Body of pancreas (tissue), 4 donors: ENCODE measurements at regions not wholly inside any gene's neighbourhood (a gene's known extent, or its start where the extent isn't known, plus 50 kb on each side); places are given as distances from the start of the nearest gene placed in this dataset.
"Not testable (repeated sequence)": the region's sequence is repeated elsewhere in the genome, so short reads cannot be mapped to it uniquely, and the experiment has no call there.

Source experiments
- ATAC-seq: fragments of 150-250 bp; one replicate; pipeline ENCODE4 v1.9.1; 2016
- DNase-seq, 4 donors: peaks; one replicate each; pipeline ENCODE4 v3.0.0-alpha.2; 2019
- H3K27ac ChIP-seq, 4 donors: fragments of 200-600 bp; sonication (generic); 1 replicate in 3 of 4; 2 replicates in 1 of 4; pipeline versions ENCODE4 v1.5.1 to v1.6.1; 2016 to 2019; ENCODE audit warnings: mild to moderate bottlenecking in 1 of 4, mixed read lengths in 1 of 4, moderate library complexity in 1 of 4
- H3K27me3 ChIP-seq, 2 donors: fragments of 200-600 bp; sonication (generic); one replicate each; pipeline ENCODE4 v1.6.0; 2016; ENCODE audit warnings: mild to moderate bottlenecking in 1 of 2
- H3K36me3 ChIP-seq, 2 donors: fragments of 200-600 bp; sonication (generic); replicated peaks in 1 of 2; 2 replicates each; pipeline ENCODE4 v1.5.1; 2016; ENCODE audit warnings: low read depth in 2 of 2; ENCODE audit not compliant: insufficient read depth in 1 of 2
- H3K4me1 ChIP-seq: fragments of 200-600 bp; sonication (generic); one replicate; pipeline ENCODE4 v1.6.0; 2016
- H3K4me3 ChIP-seq, 2 donors: fragments of 200-600 bp; sonication (generic); 1 replicate in 1 of 2; 2 replicates in 1 of 2; pipeline ENCODE4 v1.5.1; 2016 to 2019
- H3K9me3 ChIP-seq, 3 donors: fragments of 200-600 bp; sonication (generic); 1 replicate in 2 of 3; 2 replicates in 1 of 3; pipeline ENCODE4 v1.5.1; 2016
- CTCF ChIP-seq, 7 experiments: fragments of 450-650 bp in 4 of 7; fragments of 200-600 bp in 3 of 7; sonication (generic) in 3 of 7; IDR thresholded peaks; one replicate each; pipeline ENCODE4 v1.5.1; 2016 to 2019; ENCODE audit warnings: antibody characterized with exemption in 7 of 7
- POLR2A ChIP-seq, 3 donors: fragments of 450-650 bp; IDR thresholded peaks; one replicate each; pipeline ENCODE4 v1.6.1; 2016; ENCODE audit warnings: antibody characterized with exemption in 3 of 3, mild to moderate bottlenecking in 2 of 3
- WGBS, 2 donors: methylation state at CpG; one replicate each; pipeline ENCODE4 v1.1.5; 2017; 5-methylcytosine and 5-hydroxymethylcytosine counted together
- intact Hi-C: fragments of 100-400 bp; cut with DNase I; formaldehyde crosslinking; loops from one replicate; pipeline ENCODE4 v1.15.1; 2023

- no peak for ATAC-seq
- Histone ChIP-seq H3K27ac (no peak overlapping the region), H3K36me3 (no peaks in the 10 kb centered on the region), H3K9me3 (no peaks in the 10 kb centered on the region), H3K4me1 (no peaks in the 10 kb centered on the region), H3K27me3 (no peaks in the 10 kb centered on the region), H3K4me3 (no peak overlapping the region)
- DNase-seq = no peak
- intact Hi-C loops = no loop called here
- no peak for TF ChIP-seq POLR2A (IDR thresholded peaks at IDR 0.05)
- TF ChIP-seq CTCF (IDR thresholded peaks at IDR 0.05) = no peak
- WGBS, 2 donors = 75% methylated on average over 1 of the region's 1 CpG
Observed at GRCh38 chr6:67689329-67689728, 945.8 kb upstream of the ADGRB3 start.

GRCh38 chr6:67687396-67687795, 947.7 kb upstream of the ADGRB3 start:
- Histone ChIP-seq H3K36me3 (no peaks in the 10 kb centered on the region), H3K4me3 (no peak overlapping the region), H3K4me1 (no peaks in the 10 kb centered on the region), H3K27me3 (no peaks in the 10 kb centered on the region), H3K9me3 (no peaks in the 10 kb centered on the region), H3K27ac (no peak overlapping the region)
- ATAC-seq (no peak), DNase-seq (no peak)
- no peak for TF ChIP-seq CTCF (IDR thresholded peaks at IDR 0.05)
- no peak for TF ChIP-seq POLR2A (IDR thresholded peaks at IDR 0.05)
- WGBS, 2 donors = 55 to 67% methylated on average over 7 of the region's 7 CpGs
- intact Hi-C loops = no loop called here

GRCh38 chr6:67686225-67686624, 948.9 kb upstream of the ADGRB3 start:
- H3K4me1 ChIP-seq, H3K27me3 ChIP-seq, H3K9me3 ChIP-seq, H3K36me3 ChIP-seq, intact Hi-C loops, H3K4me3 ChIP-seq, DNase-seq, ATAC-seq, H3K27ac ChIP-seq: not testable (repeated sequence)
- 68 to 75% methylated on average over 1 of the region's 1 CpG for WGBS, 2 donors

GRCh38 chr6:67683960-67684359, 951.1 kb upstream of the ADGRB3 start:
- no peak for ATAC-seq
- no peak for DNase-seq
- intact Hi-C loops = no loop called here
- TF ChIP-seq CTCF (IDR thresholded peaks at IDR 0.05) (no peak), POLR2A (IDR thresholded peaks at IDR 0.05) (no peak)
- Histone ChIP-seq H3K4me1 (no peaks in the 10 kb centered on the region), H3K36me3 (no peaks in the 10 kb centered on the region), H3K4me3 (no peak overlapping the region), H3K9me3 (no peaks in the 10 kb centered on the region), H3K27me3 (no peaks in the 10 kb centered on the region), H3K27ac (no peak overlapping the region)
- 23 to 29% methylated on average over 1 of the region's 1 CpG for WGBS, 2 donors

- no peak overlapping the region for H3K27ac ChIP-seq
- TF ChIP-seq CTCF (IDR thresholded peaks at IDR 0.05) (no peak), POLR2A (IDR thresholded peaks at IDR 0.05) (no peak)
- WGBS, 2 donors = 55 to 57% methylated on average over 2 of the region's 2 CpGs
- intact Hi-C loops = no loop called here
- H3K9me3 ChIP-seq = no peaks in the 10 kb centered on the region
- no peaks in the 10 kb centered on the region for H3K36me3 ChIP-seq
- H3K4me1 ChIP-seq = no peaks in the 10 kb centered on the region
- ATAC-seq = no peak
- no peak for DNase-seq
- no peak overlapping the region for H3K4me3 ChIP-seq
- no peaks in the 10 kb centered on the region for H3K27me3 ChIP-seq
Observed at GRCh38 chr6:67680297-67680932, 954.7 kb upstream of the ADGRB3 start.
